K562 (cell line): ENCODE measurements at regions not wholly inside any gene's neighbourhood (a gene's known extent, or its start where the extent isn't known, plus 50 kb on each side); places are given as distances from the start of the nearest gene placed in this dataset.

Experiments
- ATAC-seq: fragments of 200-7000 bp; cut with Tn5 transposase; 3 replicates; pipeline ENCODE4 v1.9.1; 2020; ENCODE audit warnings: moderate library complexity
- BruUV-seq: library from RNA; stranded (reverse); fragments of 400-500 nt; replicated peaks from 2 replicates; lab custom pipeline; 2021; lab: Mats Ljungman, UMichigan
- CTCF ChIA-PET: fragments of 300-600 bp; formaldehyde crosslinking; extraction: SDS; loops from one replicate; lab custom pipeline; 2021; ENCODE audit warnings: low intra/inter-chr PET ratio; lab: Yijun Ruan, JAX
- POLR2A ChIA-PET: fragments of 300-600, 350-650 bp; sonication (Branson Sonifier 250); formaldehyde crosslinking; extraction: SDS; loops from one replicate; lab custom pipeline; 2021; ENCODE audit warnings: antibody characterized with exemption, inconsistent platforms; lab: Yijun Ruan, JAX
- DNase-seq, 4 experiments: peaks; one replicate each; pipeline versions ENCODE4 v3.0.0 to v3.0.0-alpha.2; 2011 to 2018; ENCODE audit warnings: low spot score in 3 of 4, mixed read lengths in 3 of 4; ENCODE audit errors: extremely low read depth in 1 of 4
- FAIRE-seq: peaks from 2 replicates; lab custom pipeline; 2011; peaks lifted over from hg19 to GRCh38; lab: Jason Lieb, UNC
- H2AFZ ChIP-seq: 2 replicates; pipeline ENCODE4 v1.6.0; 2011; ENCODE audit warnings: low read depth, low read length, control low read depth, inconsistent platforms
- H3K27ac ChIP-seq: fragments of 200-600 bp; 3 replicates; pipeline ENCODE4 v1.8.0; 2011; ENCODE audit warnings: low read depth, mild to moderate bottlenecking, control low read depth, inconsistent platforms, low read length, moderate library complexity, mixed read lengths; ENCODE audit errors: extremely low read depth
- H3K27me3 ChIP-seq, 2 experiments: fragments of 300-600 bp in 1 of 2; 2 replicates in 1 of 2; 3 replicates in 1 of 2; pipeline versions ENCODE4 v1.6.0 to v1.8.0; 2011; ENCODE audit warnings: inconsistent platforms in 2 of 2, low read length in 2 of 2, mild to moderate bottlenecking in 1 of 2, mixed read lengths in 1 of 2, moderate library complexity in 1 of 2; ENCODE audit not compliant: control insufficient read depth in 2 of 2, insufficient read depth in 2 of 2
- H3K36me3 ChIP-seq: fragments of 300-600 bp; 3 replicates; pipeline ENCODE4 v1.8.0; 2011; ENCODE audit warnings: mild to moderate bottlenecking, low read length, inconsistent platforms; ENCODE audit not compliant: control insufficient read depth, insufficient read depth
- H3K4me1 ChIP-seq, 2 experiments: fragments of 200-600 bp in 1 of 2; replicated peaks in 1 of 2; 2 replicates in 1 of 2; 3 replicates in 1 of 2; pipeline versions ENCODE4 v1.5.1 to v1.8.0; 2011; ENCODE audit warnings: inconsistent platforms in 2 of 2, low read length in 2 of 2, mild to moderate bottlenecking in 1 of 2, mixed read lengths in 1 of 2, moderate library complexity in 1 of 2; ENCODE audit not compliant: control insufficient read depth in 2 of 2, insufficient read depth in 2 of 2
- H3K4me2 ChIP-seq: 2 replicates; pipeline ENCODE4 v1.6.1; 2011; ENCODE audit warnings: low read length, control low read depth, inconsistent platforms, mixed read lengths; ENCODE audit not compliant: insufficient read depth
- H3K4me3 ChIP-seq: fragments of 200-600 bp; sonication (generic), shearing (Covaris generic); 2 replicates; pipeline ENCODE4 v1.5.1; 2016; ENCODE audit warnings: control low read depth, inconsistent platforms
- H3K79me2 ChIP-seq: fragments of 200-600 bp; 3 replicates; pipeline ENCODE4 v1.8.0; 2011; ENCODE audit warnings: low read length, inconsistent platforms; ENCODE audit not compliant: control insufficient read depth, insufficient read depth
- H3K9ac ChIP-seq, 2 experiments: 2 replicates each; pipeline versions ENCODE4 v1.6.0 to v1.6.1; 2011; ENCODE audit warnings: low read depth in 2 of 2, low read length in 2 of 2, control low read depth in 1 of 2, inconsistent platforms in 1 of 2, mild to moderate bottlenecking in 1 of 2, mixed read lengths in 1 of 2; ENCODE audit not compliant: insufficient read depth in 1 of 2
- H3K9me1 ChIP-seq: one replicate; pipeline ENCODE4 v1.6.0; 2011; ENCODE audit warnings: inconsistent platforms, mild to moderate bottlenecking, low read length, moderate library complexity; ENCODE audit not compliant: control insufficient read depth, insufficient read depth
- H3K9me3 ChIP-seq: replicated peaks from 2 replicates; pipeline ENCODE4 v1.5.1; 2011; ENCODE audit warnings: low read depth, low read length, inconsistent platforms; ENCODE audit not compliant: control insufficient read depth, insufficient read depth
- H4K20me1 ChIP-seq: replicated peaks from 2 replicates; pipeline ENCODE4 v1.6.1; 2011; ENCODE audit warnings: low read length, inconsistent platforms, mixed read lengths; ENCODE audit not compliant: control insufficient read depth, insufficient read depth
- CBFA2T3 ChIP-seq: fragments of 450-650 bp; IDR thresholded peaks from 2 replicates; pipeline ENCODE4 v1.6.1; 2017
- TBL1XR1 ChIP-seq, 2 experiments: IDR thresholded peaks; 2 replicates each; pipeline ENCODE4 v1.6.1; 2012; ENCODE audit warnings: improper control_type of control experiment in 2 of 2, low read length in 2 of 2, mild to moderate bottlenecking in 1 of 2
- ZNF778 ChIP-seq: fragments of 450-650 bp; formaldehyde crosslinking; IDR thresholded peaks from 2 replicates; pipeline ENCODE4 v1.4.0; 2020; ENCODE audit warnings: mild to moderate bottlenecking, moderate library complexity
- WGBS: fragments of 100-300 bp; shearing (Covaris generic); methylation state at CpG from one replicate; pipeline ENCODE4 v1.1.6; 2016; ENCODE audit warnings: low coverage, mixed read lengths; ENCODE audit not compliant: insufficient coverage; ENCODE audit errors: missing lambda C conversion rate; 5-methylcytosine and 5-hydroxymethylcytosine counted together
- in situ Hi-C: fragments of 300-500 bp; cut with MboI; formaldehyde crosslinking; loops from 4 replicates; pipeline ENCODE4 v1.15.0; 2018; ENCODE audit warnings: inconsistent platforms, mixed read lengths
- intact Hi-C: fragments of 100-400 bp; cut with micrococcal nuclease; formaldehyde crosslinking; loops from 2 replicates; pipeline ENCODE4 v1.14.2; 2022
- TF ChIP-seq, protein P1 (sequence below): fragments of 200-800 bp; sonication (Bioruptor generic); IDR thresholded peaks from 2 replicates; pipeline ENCODE4 v1.6.1; 2017; ENCODE audit warnings: missing genetic modification characterization, missing compliant biosample characterization
- TF ChIP-seq, protein P2 (sequence below), 2 experiments: fragments of 450-650 bp in 1 of 2; IDR thresholded peaks; 2 replicates each; pipeline ENCODE4 v1.6.1; 2011 to 2017; ENCODE audit warnings: low read depth in 2 of 2, antibody characterized with exemption in 1 of 2, borderline replicate concordance in 1 of 2, low read length in 1 of 2, mild to moderate bottlenecking in 1 of 2, mixed read lengths in 1 of 2; ENCODE audit not compliant: control insufficient read depth in 1 of 2

DNA sequence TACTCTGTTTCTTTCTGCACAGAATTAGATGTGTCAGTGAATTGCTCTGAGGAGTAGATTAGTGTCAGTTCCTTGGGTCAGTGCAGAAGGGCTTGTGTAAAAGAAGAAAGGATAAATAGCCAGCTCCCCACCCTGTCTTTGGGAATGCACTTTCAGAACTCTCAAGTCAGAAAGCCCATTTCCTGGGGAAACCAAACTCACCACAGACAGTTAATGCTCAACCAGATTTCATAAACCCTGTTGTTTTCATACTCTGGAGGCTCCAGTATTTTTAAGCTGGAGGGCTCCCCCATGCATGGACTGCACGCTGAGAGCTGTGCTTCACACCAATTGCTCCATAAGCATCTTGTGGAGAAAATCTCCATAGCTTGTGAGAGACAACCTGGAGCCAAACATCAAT is 449.7 kb downstream of the CDH26 start:
- POLR2A ChIA-PET, result no interaction called here
- Histone ChIP-seq H3K4me3 (no peak overlapping the region), H3K4me2 (no peak overlapping the region), H3K9me1 (no peaks in the 10 kb centered on the region), H3K79me2 (no peaks in the 10 kb centered on the region), H4K20me1 (no peaks in the 10 kb centered on the region)
- CTCF ChIA-PET, result no interaction called here
- in situ Hi-C loops, result no loop called here
- FAIRE-seq (no peak), ATAC-seq (no peak)
- no peak for TF ChIP-seq CBFA2T3
- TF ChIP-seq, protein P1, sequence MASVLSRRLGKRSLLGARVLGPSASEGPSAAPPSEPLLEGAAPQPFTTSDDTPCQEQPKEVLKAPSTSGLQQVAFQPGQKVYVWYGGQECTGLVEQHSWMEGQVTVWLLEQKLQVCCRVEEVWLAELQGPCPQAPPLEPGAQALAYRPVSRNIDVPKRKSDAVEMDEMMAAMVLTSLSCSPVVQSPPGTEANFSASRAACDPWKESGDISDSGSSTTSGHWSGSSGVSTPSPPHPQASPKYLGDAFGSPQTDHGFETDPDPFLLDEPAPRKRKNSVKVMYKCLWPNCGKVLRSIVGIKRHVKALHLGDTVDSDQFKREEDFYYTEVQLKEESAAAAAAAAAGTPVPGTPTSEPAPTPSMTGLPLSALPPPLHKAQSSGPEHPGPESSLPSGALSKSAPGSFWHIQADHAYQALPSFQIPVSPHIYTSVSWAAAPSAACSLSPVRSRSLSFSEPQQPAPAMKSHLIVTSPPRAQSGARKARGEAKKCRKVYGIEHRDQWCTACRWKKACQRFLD (CRISPR knock-in tag), result no peak
- TF ChIP-seq, protein P2, sequence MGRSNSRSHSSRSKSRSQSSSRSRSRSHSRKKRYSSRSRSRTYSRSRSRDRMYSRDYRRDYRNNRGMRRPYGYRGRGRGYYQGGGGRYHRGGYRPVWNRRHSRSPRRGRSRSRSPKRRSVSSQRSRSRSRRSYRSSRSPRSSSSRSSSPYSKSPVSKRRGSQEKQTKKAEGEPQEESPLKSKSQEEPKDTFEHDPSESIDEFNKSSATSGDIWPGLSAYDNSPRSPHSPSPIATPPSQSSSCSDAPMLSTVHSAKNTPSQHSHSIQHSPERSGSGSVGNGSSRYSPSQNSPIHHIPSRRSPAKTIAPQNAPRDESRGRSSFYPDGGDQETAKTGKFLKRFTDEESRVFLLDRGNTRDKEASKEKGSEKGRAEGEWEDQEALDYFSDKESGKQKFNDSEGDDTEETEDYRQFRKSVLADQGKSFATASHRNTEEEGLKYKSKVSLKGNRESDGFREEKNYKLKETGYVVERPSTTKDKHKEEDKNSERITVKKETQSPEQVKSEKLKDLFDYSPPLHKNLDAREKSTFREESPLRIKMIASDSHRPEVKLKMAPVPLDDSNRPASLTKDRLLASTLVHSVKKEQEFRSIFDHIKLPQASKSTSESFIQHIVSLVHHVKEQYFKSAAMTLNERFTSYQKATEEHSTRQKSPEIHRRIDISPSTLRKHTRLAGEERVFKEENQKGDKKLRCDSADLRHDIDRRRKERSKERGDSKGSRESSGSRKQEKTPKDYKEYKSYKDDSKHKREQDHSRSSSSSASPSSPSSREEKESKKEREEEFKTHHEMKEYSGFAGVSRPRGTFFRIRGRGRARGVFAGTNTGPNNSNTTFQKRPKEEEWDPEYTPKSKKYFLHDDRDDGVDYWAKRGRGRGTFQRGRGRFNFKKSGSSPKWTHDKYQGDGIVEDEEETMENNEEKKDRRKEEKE (IDR thresholded peaks at IDR 0.05; ENCODE audit: borderline replicate concordance in 1 of 2, control insufficient read depth in 1 of 2, low read depth in 2 of 2, low read length in 1 of 2), result no peak
- TF ChIP-seq TBL1XR1 (IDR thresholded peaks at IDR 0.05; ENCODE audit: low read length in 2 of 2), result no peak
- no peak for TF ChIP-seq ZNF778 (CRISPR knock-in tag)
- TF ChIP-seq, all 486 proteins: peak for 0
- no peaks in the 10 kb centered on the region for H3K9me3 ChIP-seq
- H3K27ac ChIP-seq, result no peak overlapping the region
- DNase-seq, result no peak
- intact Hi-C loops, result no loop called here
- no peak overlapping the region for H2AFZ ChIP-seq
- WGBS, result 0% methylated on average over 1 of the region's 1 CpG
- no peak overlapping the region for H3K9ac ChIP-seq
- no peaks in the 10 kb centered on the region for H3K36me3 ChIP-seq
- no peaks in the 10 kb centered on the region for H3K4me1 ChIP-seq
- BruUV-seq, result no TSS peak
- no peaks in the 10 kb centered on the region for H3K27me3 ChIP-seq
